SK-N-SH (cell line): ENCODE measurements at regions not wholly inside any gene's neighbourhood (a gene's known extent, or its start where the extent isn't known, plus 50 kb on each side); places are given as distances from the start of the nearest gene placed in this dataset.

Experiments used
- CTCF ChIA-PET: fragments of 300-600, 350-600 bp; formaldehyde crosslinking; extraction: SDS; loops from one replicate; lab custom pipeline; 2021; lab: Yijun Ruan, JAX
- POLR2A ChIA-PET: fragments of 350-600 bp; sonication (Branson Sonifier 250); formaldehyde crosslinking; extraction: SDS; loops from one replicate; lab custom pipeline; 2020; ENCODE audit warnings: antibody characterized with exemption, inconsistent platforms; lab: Yijun Ruan, JAX
- DNase-seq: peaks from one replicate; pipeline ENCODE4 v3.0.0; 2012
- H2AFZ ChIP-seq: fragments of 200-600 bp; sonication (generic); 2 replicates; pipeline ENCODE4 v1.8.1; 2016; ENCODE audit warnings: antibody characterized with exemption, mild to moderate bottlenecking, low read depth
- H3F3A ChIP-seq: fragments of 200-600 bp; sonication (generic); replicated peaks from 2 replicates; pipeline ENCODE3; 2016; ENCODE audit warnings: antibody characterized with exemption, mild to moderate bottlenecking; ENCODE audit not compliant: insufficient read depth
- H3K27ac ChIP-seq, 2 experiments: fragments of 200-500 bp in 1 of 2; fragments of 200-600 bp in 1 of 2; sonication (Bioruptor generic) in 1 of 2; sonication (generic), shearing (Covaris generic) in 1 of 2; 2 replicates each; pipeline versions ENCODE4 v1.5.1 to v1.6.1; 2014 to 2016; ENCODE audit warnings: low read depth in 2 of 2, inconsistent platforms in 1 of 2, low read length in 1 of 2, mild to moderate bottlenecking in 1 of 2, mixed read lengths in 1 of 2
- H3K27me3 ChIP-seq: fragments of 200-600 bp; sonication (generic), shearing (Covaris generic); 2 replicates; pipeline ENCODE4 v1.6.1; 2016; ENCODE audit warnings: mixed run types; ENCODE audit not compliant: insufficient read depth
- H3K36me3 ChIP-seq, 2 experiments: fragments of 200-500 bp in 1 of 2; fragments of 200-600 bp in 1 of 2; sonication (Bioruptor generic) in 1 of 2; sonication (generic) in 1 of 2; replicated peaks in 1 of 2; 2 replicates each; pipeline versions ENCODE3 to v1.5.1; 2014 to 2016; ENCODE audit warnings: low read length in 1 of 2, mild to moderate bottlenecking in 1 of 2; ENCODE audit not compliant: insufficient read depth in 2 of 2, control insufficient read depth in 1 of 2
- H3K4me1 ChIP-seq, 2 experiments: fragments of 200-500 bp in 1 of 2; fragments of 200-600 bp in 1 of 2; sonication (Bioruptor generic) in 1 of 2; sonication (generic), shearing (Covaris generic) in 1 of 2; 2 replicates each; pipeline versions ENCODE4 v1.5.1 to v1.6.1; 2014 to 2016; ENCODE audit warnings: low read depth in 1 of 2, low read length in 1 of 2, mixed run types in 1 of 2; ENCODE audit not compliant: insufficient read depth in 2 of 2, control insufficient read depth in 1 of 2
- H3K4me2 ChIP-seq: fragments of 200-600 bp; sonication (generic), shearing (Covaris generic); 2 replicates; pipeline ENCODE4 v1.6.1; 2017; ENCODE audit warnings: mixed run types
- H3K4me3 ChIP-seq, 2 experiments: fragments of 200-500 bp in 1 of 2; fragments of 200-600 bp in 1 of 2; sonication (Bioruptor generic) in 1 of 2; sonication (generic), shearing (Covaris generic) in 1 of 2; 2 replicates each; pipeline versions ENCODE4 v1.5.1 to v1.8.1; 2014 to 2016; ENCODE audit warnings: low read depth in 2 of 2, inconsistent platforms in 1 of 2, low read length in 1 of 2, mild to moderate bottlenecking in 1 of 2, mixed read lengths in 1 of 2, moderate library complexity in 1 of 2
- H3K79me2 ChIP-seq: fragments of 200-600 bp; sonication (generic); 2 replicates; pipeline ENCODE4 v1.8.1; 2017; ENCODE audit warnings: mild to moderate bottlenecking; ENCODE audit not compliant: insufficient read depth
- H3K9ac ChIP-seq: fragments of 200-600 bp; sonication (generic); 2 replicates; pipeline ENCODE4 v1.6.1; 2017; ENCODE audit warnings: mixed run types
- H3K9me2 ChIP-seq: fragments of 200-600 bp; sonication (generic); 2 replicates; pipeline ENCODE4 v1.6.1; 2017; ENCODE audit warnings: mixed run types
- H3K9me3 ChIP-seq: fragments of 200-600 bp; sonication (generic); 2 replicates; pipeline ENCODE4 v1.6.1; 2017; ENCODE audit warnings: mixed run types, mild to moderate bottlenecking, moderate library complexity
- H4K20me1 ChIP-seq: fragments of 200-600 bp; sonication (generic); 2 replicates; pipeline ENCODE4 v1.6.1; 2017; ENCODE audit warnings: mild to moderate bottlenecking, mixed run types; ENCODE audit not compliant: insufficient read depth
- ELF1 ChIP-seq: IDR thresholded peaks from 2 replicates; pipeline ENCODE4 v1.4.0; 2012
- EP300 ChIP-seq, 2 experiments: IDR thresholded peaks; 2 replicates each; pipeline versions ENCODE4 v1.4.0 to v1.6.1; 2012; ENCODE audit warnings: borderline replicate concordance in 1 of 2, low read depth in 1 of 2, low read length in 1 of 2
- EZH2phosphoT487 ChIP-seq: fragments of 200-600 bp; sonication (generic); IDR thresholded peaks from 2 replicates; pipeline ENCODE4 v1.6.1; 2017; ENCODE audit warnings: low read depth, mixed run types, mild to moderate bottlenecking, antibody characterized with exemption, moderate library complexity, borderline replicate concordance
- FOSL2 ChIP-seq: IDR thresholded peaks from 2 replicates; pipeline ENCODE4 v1.4.0; 2012; ENCODE audit warnings: low read depth, mild to moderate bottlenecking, moderate library complexity, borderline replicate concordance
- FOXJ3 ChIP-seq: sonication (generic); formaldehyde crosslinking; IDR thresholded peaks from 2 replicates; pipeline ENCODE4 v1.5.1; 2020; ENCODE audit warnings: mild to moderate bottlenecking, missing genetic modification reagents
- JUND ChIP-seq: IDR thresholded peaks from 2 replicates; pipeline ENCODE4 v1.4.0; 2012
- MXI1 ChIP-seq: IDR thresholded peaks from 2 replicates; pipeline ENCODE4 v1.6.1; 2012; ENCODE audit warnings: mild to moderate bottlenecking, low read depth, low read length, improper control_type of control experiment
- POLR2AphosphoS5 ChIP-seq: IDR thresholded peaks from 2 replicates; pipeline ENCODE4 v1.6.1; 2012; ENCODE audit warnings: low read depth, low read length
- RAD21 ChIP-seq: IDR thresholded peaks from 2 replicates; pipeline ENCODE4 v1.6.1; 2012; ENCODE audit warnings: mild to moderate bottlenecking, low read length
- RCOR1 ChIP-seq: fragments of 150-350 bp; IDR thresholded peaks from 2 replicates; pipeline ENCODE4 v1.6.1; 2017; ENCODE audit warnings: antibody characterized with exemption, low read length
- RFX5 ChIP-seq: IDR thresholded peaks from 2 replicates; pipeline ENCODE4 v1.6.1; 2012; ENCODE audit warnings: mild to moderate bottlenecking, improper control_type of control experiment, low read length
- RXRA ChIP-seq: IDR thresholded peaks from 2 replicates; pipeline ENCODE4 v1.4.0; 2012; ENCODE audit warnings: low read depth, mild to moderate bottlenecking, borderline replicate concordance
- TCF12 ChIP-seq: IDR thresholded peaks from 2 replicates; pipeline ENCODE4 v1.4.0; 2012
- TEAD4 ChIP-seq: IDR thresholded peaks from 2 replicates; pipeline ENCODE4 v1.4.0; 2012; ENCODE audit warnings: mild to moderate bottlenecking, borderline replicate concordance; ENCODE audit not compliant: insufficient read depth
- YY1 ChIP-seq: IDR thresholded peaks from 2 replicates; pipeline ENCODE4 v1.4.0; 2012; ENCODE audit warnings: low read depth, mild to moderate bottlenecking
- whole genome bisulfite sequencing: methylation state at CpG from one replicate; pipeline ENCODE4 v1.1.6; 2017; ENCODE audit warnings: low lambda C conversion rate; 5-methylcytosine and 5-hydroxymethylcytosine counted together
- TF ChIP-seq, protein P1 (sequence below): fragments of 150-350 bp; IDR thresholded peaks from 2 replicates; pipeline ENCODE4 v1.6.1; 2017; ENCODE audit warnings: antibody characterized with exemption, low read length, low read depth, borderline replicate concordance
- TF ChIP-seq, protein P2 (sequence below): IDR thresholded peaks from 2 replicates; pipeline ENCODE4 v1.4.0; 2012; ENCODE audit warnings: low read depth
- TF ChIP-seq, protein P3 (sequence below): IDR thresholded peaks from 2 replicates; pipeline ENCODE4 v1.6.1; 2012; ENCODE audit warnings: mild to moderate bottlenecking, low read depth, low read length, moderate library complexity
- TF ChIP-seq, protein P4 (sequence below): IDR thresholded peaks from 2 replicates; pipeline ENCODE4 v1.4.0; 2012; ENCODE audit warnings: low read depth, borderline replicate concordance
- TF ChIP-seq, protein P5 (sequence below): IDR thresholded peaks from 2 replicates; pipeline ENCODE4; 2012
- TF ChIP-seq, protein P6 (sequence below): IDR thresholded peaks from 2 replicates; pipeline ENCODE4 v1.4.0; 2012; ENCODE audit warnings: low read depth, borderline replicate concordance

DNA sequence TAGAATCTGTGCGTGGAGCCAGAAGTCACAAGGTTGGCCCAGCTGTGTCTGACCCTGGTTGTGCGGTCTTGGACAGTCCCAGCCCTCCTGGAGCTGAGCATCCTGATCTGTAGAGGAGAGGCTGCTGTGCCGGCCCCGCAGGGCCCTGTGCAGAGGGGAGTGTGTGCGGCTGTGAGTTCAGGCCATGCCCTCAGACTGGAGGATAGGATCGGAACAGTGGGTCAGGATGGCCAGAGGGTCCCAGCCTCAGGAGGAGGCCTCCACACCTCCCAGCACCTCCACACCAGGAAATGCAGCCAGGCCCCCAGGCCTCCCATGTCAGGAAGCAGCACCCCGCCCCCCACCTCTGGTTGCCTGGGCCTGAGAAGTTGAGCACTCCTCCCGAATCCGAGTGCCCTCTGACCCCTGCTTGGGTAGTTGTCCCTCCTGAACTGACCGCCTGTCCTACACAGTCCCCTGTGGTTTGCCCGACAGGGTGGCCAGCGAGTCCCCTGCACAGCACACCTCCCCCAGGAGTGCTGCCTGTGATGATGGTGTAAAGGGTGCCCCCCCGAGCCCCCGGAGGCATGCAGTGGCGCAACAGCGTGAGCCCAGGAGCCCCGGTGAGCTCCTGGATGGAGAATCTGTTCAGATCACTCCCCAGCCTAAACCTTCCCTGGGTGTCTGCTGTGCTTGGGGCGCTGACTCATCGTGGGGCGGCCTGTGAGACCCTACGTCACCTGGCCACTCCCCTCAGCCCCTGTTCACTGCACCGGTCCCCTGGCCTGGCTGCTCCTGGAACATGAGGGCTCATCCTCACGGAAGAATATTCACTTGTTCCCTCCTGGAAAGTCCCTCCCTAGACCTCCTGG, 285.2 kb downstream of the SEC14L1 start:
- H3K4me1 ChIP-seq, result peaks cover 93 to 96% of the 10 kb centered on the region in 2 experiments
- ChIA-PET CTCF (interaction anchor here (1.0 to 29.4 kb wide), 15 partner anchors 9 to 96 kb away, joined by 3 to 566 read pairs (median 8); no protein-coding TSS in a partner anchor), POLR2A (interaction anchor here (1.1 to 1.6 kb wide), 3 partner anchors 8 to 76 kb away, joined by 3 to 7 read pairs (median 5); no protein-coding TSS in a partner anchor)
- TF ChIP-seq, protein P1, sequence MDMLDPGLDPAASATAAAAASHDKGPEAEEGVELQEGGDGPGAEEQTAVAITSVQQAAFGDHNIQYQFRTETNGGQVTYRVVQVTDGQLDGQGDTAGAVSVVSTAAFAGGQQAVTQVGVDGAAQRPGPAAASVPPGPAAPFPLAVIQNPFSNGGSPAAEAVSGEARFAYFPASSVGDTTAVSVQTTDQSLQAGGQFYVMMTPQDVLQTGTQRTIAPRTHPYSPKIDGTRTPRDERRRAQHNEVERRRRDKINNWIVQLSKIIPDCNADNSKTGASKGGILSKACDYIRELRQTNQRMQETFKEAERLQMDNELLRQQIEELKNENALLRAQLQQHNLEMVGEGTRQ, result no peak
- TF ChIP-seq ELF1 (no peak), RCOR1 (no peak), EP300 (IDR thresholded peaks at IDR 0.05; ENCODE audit: borderline replicate concordance in 1 of 2, low read depth in 1 of 2, low read length in 1 of 2) (no peak), FOXJ3 (CRISPR knock-in tag) (no peak), POLR2AphosphoS5 (peak; percentile 25; the same call in 1 of the 2 replicates), RFX5 (no peak), EZH2phosphoT487 (no peak), YY1 (no peak), FOSL2 (peak; percentile 81; the same call in 1 of the 2 replicates), TEAD4 (no peak), RAD21 (no peak), TCF12 (peak; percentile 34; the same call in 1 of the 2 replicates), JUND (peak; percentile 69), RXRA (no peak), MXI1 (no peak)
- TF ChIP-seq, protein P2, sequence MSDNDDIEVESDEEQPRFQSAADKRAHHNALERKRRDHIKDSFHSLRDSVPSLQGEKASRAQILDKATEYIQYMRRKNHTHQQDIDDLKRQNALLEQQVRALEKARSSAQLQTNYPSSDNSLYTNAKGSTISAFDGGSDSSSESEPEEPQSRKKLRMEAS, result peak; percentile 24; the same call in 1 of the 2 replicates
- TF ChIP-seq, protein P3, sequence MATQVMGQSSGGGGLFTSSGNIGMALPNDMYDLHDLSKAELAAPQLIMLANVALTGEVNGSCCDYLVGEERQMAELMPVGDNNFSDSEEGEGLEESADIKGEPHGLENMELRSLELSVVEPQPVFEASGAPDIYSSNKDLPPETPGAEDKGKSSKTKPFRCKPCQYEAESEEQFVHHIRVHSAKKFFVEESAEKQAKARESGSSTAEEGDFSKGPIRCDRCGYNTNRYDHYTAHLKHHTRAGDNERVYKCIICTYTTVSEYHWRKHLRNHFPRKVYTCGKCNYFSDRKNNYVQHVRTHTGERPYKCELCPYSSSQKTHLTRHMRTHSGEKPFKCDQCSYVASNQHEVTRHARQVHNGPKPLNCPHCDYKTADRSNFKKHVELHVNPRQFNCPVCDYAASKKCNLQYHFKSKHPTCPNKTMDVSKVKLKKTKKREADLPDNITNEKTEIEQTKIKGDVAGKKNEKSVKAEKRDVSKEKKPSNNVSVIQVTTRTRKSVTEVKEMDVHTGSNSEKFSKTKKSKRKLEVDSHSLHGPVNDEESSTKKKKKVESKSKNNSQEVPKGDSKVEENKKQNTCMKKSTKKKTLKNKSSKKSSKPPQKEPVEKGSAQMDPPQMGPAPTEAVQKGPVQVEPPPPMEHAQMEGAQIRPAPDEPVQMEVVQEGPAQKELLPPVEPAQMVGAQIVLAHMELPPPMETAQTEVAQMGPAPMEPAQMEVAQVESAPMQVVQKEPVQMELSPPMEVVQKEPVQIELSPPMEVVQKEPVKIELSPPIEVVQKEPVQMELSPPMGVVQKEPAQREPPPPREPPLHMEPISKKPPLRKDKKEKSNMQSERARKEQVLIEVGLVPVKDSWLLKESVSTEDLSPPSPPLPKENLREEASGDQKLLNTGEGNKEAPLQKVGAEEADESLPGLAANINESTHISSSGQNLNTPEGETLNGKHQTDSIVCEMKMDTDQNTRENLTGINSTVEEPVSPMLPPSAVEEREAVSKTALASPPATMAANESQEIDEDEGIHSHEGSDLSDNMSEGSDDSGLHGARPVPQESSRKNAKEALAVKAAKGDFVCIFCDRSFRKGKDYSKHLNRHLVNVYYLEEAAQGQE, result no peak
- TF ChIP-seq, protein P4, sequence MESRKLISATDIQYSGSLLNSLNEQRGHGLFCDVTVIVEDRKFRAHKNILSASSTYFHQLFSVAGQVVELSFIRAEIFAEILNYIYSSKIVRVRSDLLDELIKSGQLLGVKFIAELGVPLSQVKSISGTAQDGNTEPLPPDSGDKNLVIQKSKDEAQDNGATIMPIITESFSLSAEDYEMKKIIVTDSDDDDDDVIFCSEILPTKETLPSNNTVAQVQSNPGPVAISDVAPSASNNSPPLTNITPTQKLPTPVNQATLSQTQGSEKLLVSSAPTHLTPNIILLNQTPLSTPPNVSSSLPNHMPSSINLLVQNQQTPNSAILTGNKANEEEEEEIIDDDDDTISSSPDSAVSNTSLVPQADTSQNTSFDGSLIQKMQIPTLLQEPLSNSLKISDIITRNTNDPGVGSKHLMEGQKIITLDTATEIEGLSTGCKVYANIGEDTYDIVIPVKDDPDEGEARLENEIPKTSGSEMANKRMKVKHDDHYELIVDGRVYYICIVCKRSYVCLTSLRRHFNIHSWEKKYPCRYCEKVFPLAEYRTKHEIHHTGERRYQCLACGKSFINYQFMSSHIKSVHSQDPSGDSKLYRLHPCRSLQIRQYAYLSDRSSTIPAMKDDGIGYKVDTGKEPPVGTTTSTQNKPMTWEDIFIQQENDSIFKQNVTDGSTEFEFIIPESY, result no peak
- TF ChIP-seq, protein P5, sequence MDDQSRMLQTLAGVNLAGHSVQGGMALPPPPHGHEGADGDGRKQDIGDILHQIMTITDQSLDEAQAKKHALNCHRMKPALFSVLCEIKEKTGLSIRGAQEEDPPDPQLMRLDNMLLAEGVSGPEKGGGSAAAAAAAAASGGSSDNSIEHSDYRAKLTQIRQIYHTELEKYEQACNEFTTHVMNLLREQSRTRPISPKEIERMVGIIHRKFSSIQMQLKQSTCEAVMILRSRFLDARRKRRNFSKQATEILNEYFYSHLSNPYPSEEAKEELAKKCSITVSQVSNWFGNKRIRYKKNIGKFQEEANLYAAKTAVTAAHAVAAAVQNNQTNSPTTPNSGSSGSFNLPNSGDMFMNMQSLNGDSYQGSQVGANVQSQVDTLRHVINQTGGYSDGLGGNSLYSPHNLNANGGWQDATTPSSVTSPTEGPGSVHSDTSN, result no peak
- TF ChIP-seq, protein P6, sequence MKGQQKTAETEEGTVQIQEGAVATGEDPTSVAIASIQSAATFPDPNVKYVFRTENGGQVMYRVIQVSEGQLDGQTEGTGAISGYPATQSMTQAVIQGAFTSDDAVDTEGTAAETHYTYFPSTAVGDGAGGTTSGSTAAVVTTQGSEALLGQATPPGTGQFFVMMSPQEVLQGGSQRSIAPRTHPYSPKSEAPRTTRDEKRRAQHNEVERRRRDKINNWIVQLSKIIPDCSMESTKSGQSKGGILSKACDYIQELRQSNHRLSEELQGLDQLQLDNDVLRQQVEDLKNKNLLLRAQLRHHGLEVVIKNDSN, result no peak

More for the DNA sequence above, 285.2 kb downstream of the SEC14L1 start:
- Histone ChIP-seq H3K36me3 (peaks cover 0 to 3% of the 10 kb centered on the region in 2 experiments), H3K27ac (peak overlapping the region; percentile 86 to 96), H3F3A (peaks cover 67% of the 10 kb centered on the region), H3K27me3 (no peaks in the 10 kb centered on the region), H3K4me2 (peak overlapping the region; percentile 65), H4K20me1 (peaks cover 3% of the 10 kb centered on the region; the same call in 1 of the 2 replicates), H3K9me3 (no peaks in the 10 kb centered on the region), H3K4me3 (0 out of 4 replicates have a peak overlapping the region, but pooled peaks of 1 of the 2 experiments have one; percentile 9), H3K9ac (peak overlapping the region; percentile 42; the same call in 1 of the 2 replicates), H3K79me2 (peaks cover 59% of the 10 kb centered on the region), H3K9me2 (no peaks in the 10 kb centered on the region), H2AFZ (no peak overlapping the region)
- WGBS, result 46% methylated on average over 18 of the region's 23 CpGs
- DNase-seq, result peak; percentile 54
